Fibroblast of lung (primary cell): ENCODE measurements at regions not wholly inside any gene's neighbourhood (a gene's known extent, or its start where the extent isn't known, plus 50 kb on each side); places are given as distances from the start of the nearest gene placed in this dataset.

Experiments used
- CTCF ChIP-seq, 2 donors: IDR thresholded peaks in 1 of 2; conservative IDR thresholded peaks in 1 of 2; 1 replicate in 1 of 2; 2 replicates in 1 of 2; pipeline ENCODE4 v1.5.1; 2011 to 2012; ENCODE audit warnings: low read length in 2 of 2, control low read depth in 1 of 2, inconsistent platforms in 1 of 2, low read depth in 1 of 2, mild to moderate bottlenecking in 1 of 2
- EZH2 ChIP-seq: IDR thresholded peaks from 2 replicates; pipeline ENCODE4 v1.5.1; 2012; ENCODE audit warnings: low read length, control low read depth, mild to moderate bottlenecking; ENCODE audit errors: missing control alignments

GRCh38 chr21:38956007-38956406 lies 150.3 kb downstream of the ETS2 start:
- TF ChIP-seq CTCF (conservative IDR thresholded peaks at IDR 0.05 in 1 of 2, IDR thresholded peaks at IDR 0.05 in 1 of 2; ENCODE audit: low read depth in 1 of 2, low read length in 2 of 2) (no peak), EZH2 (no peak)
